GM12878 (cell line): ENCODE measurements at regions not wholly inside any gene's neighbourhood (a gene's known extent, or its start where the extent isn't known, plus 50 kb on each side); places are given as distances from the start of the nearest gene placed in this dataset.

Experiments used
- ATAC-seq: fragments of 200-7000 bp; cut with Tn5 transposase; 3 replicates; pipeline ENCODE4 v1.9.1; 2020; ENCODE audit warnings: mild to moderate bottlenecking, moderate library complexity
- BruUV-seq: library from RNA; stranded (reverse); fragments of 400-500 nt; replicated peaks from 2 replicates; lab custom pipeline; 2021; lab: Mats Ljungman, UMichigan
- CTCF ChIA-PET: fragments of 300-600 bp; sonication (Branson Sonifier 250); formaldehyde crosslinking; extraction: SDS; loops from one replicate; lab custom pipeline; 2021; ENCODE audit warnings: inconsistent platforms; lab: Yijun Ruan, JAX
- POLR2A ChIA-PET: fragments of 350-600 bp; formaldehyde crosslinking; extraction: SDS; loops from one replicate; lab custom pipeline; 2021; ENCODE audit warnings: inconsistent platforms; lab: Charles Lee
- RAD21 ChIA-PET: fragments of 300-600 bp; sonication (Branson Sonifier 250); formaldehyde crosslinking; loops from one replicate; lab custom pipeline; 2023; ENCODE audit warnings: antibody characterized with exemption; ENCODE audit not compliant: unreplicated experiment; lab: Charles Lee
- SMC1A ChIA-PET: fragments of 300-600 bp; sonication (Branson Sonifier 250); formaldehyde crosslinking; loops from one replicate; lab custom pipeline; 2023; ENCODE audit not compliant: unreplicated experiment, uncharacterized antibody; lab: Charles Lee
- DNase-seq: peaks from one replicate; pipeline ENCODE4 v3.0.0-alpha.2; 2011; ENCODE audit warnings: low read depth, low spot score
- FAIRE-seq: peaks from 3 replicates; lab custom pipeline; 2011; peaks lifted over from hg19 to GRCh38; lab: Jason Lieb, UNC
- H2AFZ ChIP-seq: 2 replicates; pipeline ENCODE4 v1.6.0; 2011; ENCODE audit warnings: low read depth, low read length, control low read depth; ENCODE audit not compliant: control insufficient read depth
- H3K27ac ChIP-seq: 2 replicates; pipeline ENCODE4 v1.5.1; 2011; ENCODE audit warnings: control low read depth; ENCODE audit not compliant: control insufficient read depth, insufficient read depth
- H3K27me3 ChIP-seq, 2 experiments: replicated peaks in 1 of 2; 2 replicates each; pipeline versions ENCODE4 v1.6.0 to v1.6.1; 2011; ENCODE audit warnings: low read length in 1 of 2; ENCODE audit not compliant: control insufficient read depth in 2 of 2, insufficient read depth in 2 of 2
- H3K36me3 ChIP-seq, 2 experiments: 2 replicates each; pipeline ENCODE4 v1.5.1; 2011; ENCODE audit warnings: low read length in 1 of 2; ENCODE audit not compliant: control insufficient read depth in 2 of 2, insufficient read depth in 2 of 2
- H3K4me1 ChIP-seq: 2 replicates; pipeline ENCODE4 v1.6.1; 2011; ENCODE audit warnings: mild to moderate bottlenecking, low read length, moderate library complexity, mixed read lengths; ENCODE audit not compliant: control insufficient read depth, insufficient read depth
- H3K4me2 ChIP-seq: 2 replicates; pipeline ENCODE4 v1.6.0; 2011; ENCODE audit warnings: control low read depth; ENCODE audit not compliant: control insufficient read depth, insufficient read depth
- H3K4me3 ChIP-seq: fragments of 200-600 bp; sonication (generic); 2 replicates; pipeline ENCODE4 v1.5.1; 2016
- H3K79me2 ChIP-seq: 2 replicates; pipeline ENCODE4 v1.6.0; 2011; ENCODE audit warnings: low read length; ENCODE audit not compliant: control insufficient read depth, insufficient read depth
- H3K9ac ChIP-seq: 2 replicates; pipeline ENCODE4 v1.8.0; 2011; ENCODE audit warnings: low read length, control low read depth, mixed read lengths; ENCODE audit not compliant: control insufficient read depth, insufficient read depth
- H3K9me3 ChIP-seq: replicated peaks from 3 replicates; pipeline ENCODE4 v1.5.1; 2011; ENCODE audit warnings: mild to moderate bottlenecking, low read length; ENCODE audit not compliant: control insufficient read depth, insufficient read depth
- H4K20me1 ChIP-seq: 2 replicates; pipeline ENCODE4 v1.6.0; 2011; ENCODE audit not compliant: control insufficient read depth, insufficient read depth
- CEBPB ChIP-seq, 2 experiments: fragments of 150-350 bp in 1 of 2; IDR thresholded peaks; 2 replicates each; pipeline ENCODE4 v1.6.1; 2012 to 2014; ENCODE audit warnings: low read depth in 2 of 2, low read length in 2 of 2, borderline replicate concordance in 1 of 2, inconsistent platforms in 1 of 2
- CREM ChIP-seq: IDR thresholded peaks from 2 replicates; pipeline ENCODE4 v1.6.1; 2014; ENCODE audit warnings: antibody characterized with exemption, low read depth
- KLF5 ChIP-seq: fragments of 450-650 bp; IDR thresholded peaks from 2 replicates; pipeline ENCODE4 v1.6.1; 2014; ENCODE audit warnings: mild to moderate bottlenecking; ENCODE audit not compliant: partially characterized antibody
- NFIC ChIP-seq: IDR thresholded peaks from 2 replicates; pipeline ENCODE4 v1.6.1; 2012; ENCODE audit warnings: low read depth, mild to moderate bottlenecking, inconsistent platforms, low read length, moderate library complexity
- NR2C1 ChIP-seq: fragments of 450-650 bp; IDR thresholded peaks from 2 replicates; pipeline ENCODE4 v1.6.1; 2017; ENCODE audit warnings: antibody characterized with exemption, mild to moderate bottlenecking, moderate library complexity
- POLR2A ChIP-seq: IDR thresholded peaks from 2 replicates; pipeline ENCODE4 v1.6.1; 2011; ENCODE audit warnings: low read depth, mild to moderate bottlenecking, low read length
- POLR2AphosphoS2 ChIP-seq: IDR thresholded peaks from 2 replicates; pipeline ENCODE4 v1.6.1; 2011; ENCODE audit warnings: low read depth, mild to moderate bottlenecking, low read length, improper control_type of control experiment, moderate library complexity
- SIX5 ChIP-seq: IDR thresholded peaks from 2 replicates; pipeline ENCODE4 v1.6.1; 2011; ENCODE audit warnings: mild to moderate bottlenecking, low read depth, low read length, moderate library complexity; ENCODE audit not compliant: severe bottlenecking
- ZNF274 ChIP-seq: IDR thresholded peaks from one replicate; pipeline ENCODE4 v1.8.0; 2011; ENCODE audit not compliant: insufficient read length, insufficient read depth
- ZSCAN29 ChIP-seq: fragments of 450-650 bp; IDR thresholded peaks from 2 replicates; pipeline ENCODE4 v1.6.1; 2017; ENCODE audit warnings: mild to moderate bottlenecking, moderate library complexity
- WGBS: methylation state at CpG from one replicate; pipeline ENCODE4 v1.1.6; 2016; ENCODE audit warnings: low lambda C conversion rate; ENCODE audit not compliant: insufficient replicate concordance, insufficient coverage; ENCODE audit errors: missing lambda C conversion rate; 5-methylcytosine and 5-hydroxymethylcytosine counted together
- in situ Hi-C: fragments of 300-500 bp; cut with MboI; formaldehyde crosslinking; loops from 9 replicates; pipeline ENCODE4 v1.14.3; 2018; ENCODE audit warnings: mixed read lengths
- intact Hi-C: fragments of 100-400 bp; cut with micrococcal nuclease; formaldehyde crosslinking; loops from one replicate; pipeline ENCODE4 v1.14.2; 2022; ENCODE audit not compliant: unreplicated experiment
- TF ChIP-seq, protein P1 (sequence below): IDR thresholded peaks from 2 replicates; pipeline ENCODE4 v1.6.1; 2012; ENCODE audit warnings: low read depth, low read length, improper control_type of control experiment

GRCh38 chr6:167424700-167425099 is 99.8 kb downstream of the TTLL2 start:
- no peaks in the 10 kb centered on the region for H4K20me1 ChIP-seq
- no peak for DNase-seq
- SMC1A ChIA-PET, result no interaction called here
- H3K9ac ChIP-seq, result no peak overlapping the region
- in situ Hi-C loops, result no loop called here
- WGBS, result 11% methylated on average over 9 of the region's 9 CpGs
- CTCF ChIA-PET, result no interaction called here
- H3K9me3 ChIP-seq, result no peaks in the 10 kb centered on the region; the same call in 2 of the 3 replicates
- no peak for FAIRE-seq
- H2AFZ ChIP-seq, result no peak overlapping the region
- no peaks in the 10 kb centered on the region for H3K27me3 ChIP-seq
- intact Hi-C loops, result no loop called here
- BruUV-seq, result no TSS peak
- POLR2A ChIA-PET, result no interaction called here
- no peaks in the 10 kb centered on the region for H3K4me1 ChIP-seq
- no peak overlapping the region for H3K4me3 ChIP-seq
- no peak overlapping the region for H3K27ac ChIP-seq
- no peaks in the 10 kb centered on the region for H3K36me3 ChIP-seq
- RAD21 ChIA-PET, result no interaction called here
- H3K79me2 ChIP-seq, result no peaks in the 10 kb centered on the region
- no peak for ATAC-seq
- TF ChIP-seq NFIC, result no peak
- TF ChIP-seq ZSCAN29, result no peak
- no peak for TF ChIP-seq SIX5
- no peak for TF ChIP-seq KLF5
- TF ChIP-seq ZNF274, result no peak
- no peak for TF ChIP-seq POLR2AphosphoS2
- TF ChIP-seq CREM, result no peak
- no peak for TF ChIP-seq NR2C1
- TF ChIP-seq POLR2A, result no peak
- TF ChIP-seq, protein P1, sequence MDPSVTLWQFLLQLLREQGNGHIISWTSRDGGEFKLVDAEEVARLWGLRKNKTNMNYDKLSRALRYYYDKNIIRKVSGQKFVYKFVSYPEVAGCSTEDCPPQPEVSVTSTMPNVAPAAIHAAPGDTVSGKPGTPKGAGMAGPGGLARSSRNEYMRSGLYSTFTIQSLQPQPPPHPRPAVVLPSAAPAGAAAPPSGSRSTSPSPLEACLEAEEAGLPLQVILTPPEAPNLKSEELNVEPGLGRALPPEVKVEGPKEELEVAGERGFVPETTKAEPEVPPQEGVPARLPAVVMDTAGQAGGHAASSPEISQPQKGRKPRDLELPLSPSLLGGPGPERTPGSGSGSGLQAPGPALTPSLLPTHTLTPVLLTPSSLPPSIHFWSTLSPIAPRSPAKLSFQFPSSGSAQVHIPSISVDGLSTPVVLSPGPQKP, result no peak
- TF ChIP-seq CEBPB (IDR thresholded peaks at IDR 0.05; ENCODE audit: borderline replicate concordance in 1 of 2, low read depth in 2 of 2, low read length in 2 of 2), result no peak
- no peak overlapping the region for H3K4me2 ChIP-seq
